Subcutaneous abdominal adipose tissue (tissue), 5 donors: ENCODE measurements at regions not wholly inside any gene's neighbourhood (a gene's known extent, or its start where the extent isn't known, plus 50 kb on each side); places are given as distances from the start of the nearest gene placed in this dataset.

Experiments
- H3K27ac ChIP-seq: one replicate; pipeline ENCODE4 v1.7.0; 2013; ENCODE audit warnings: low read depth, mild to moderate bottlenecking, inconsistent platforms, low read length, moderate library complexity
- H3K27me3 ChIP-seq, 5 donors: one replicate each; pipeline ENCODE4 v1.7.0; 2013; ENCODE audit warnings: low read length in 5 of 5, inconsistent platforms in 1 of 5; ENCODE audit not compliant: control insufficient read depth in 5 of 5, insufficient read depth in 4 of 5
- H3K36me3 ChIP-seq, 5 donors: one replicate each; pipeline ENCODE4 v1.7.0; 2013; ENCODE audit warnings: low read length in 5 of 5; ENCODE audit not compliant: control insufficient read depth in 5 of 5, insufficient read depth in 5 of 5
- H3K4me1 ChIP-seq, 5 donors: one replicate each; pipeline ENCODE4 v1.7.0; 2013; ENCODE audit warnings: low read length in 5 of 5, mild to moderate bottlenecking in 3 of 5, moderate library complexity in 1 of 5; ENCODE audit not compliant: control insufficient read depth in 5 of 5, insufficient read depth in 5 of 5
- H3K4me3 ChIP-seq, 5 donors: one replicate each; pipeline ENCODE4 v1.7.0; 2013; ENCODE audit warnings: low read length in 5 of 5, low read depth in 1 of 5
- H3K9ac ChIP-seq, 5 donors: one replicate each; pipeline ENCODE4 v1.7.0; 2013; ENCODE audit warnings: low read length in 5 of 5, mild to moderate bottlenecking in 4 of 5, moderate library complexity in 3 of 5
- H3K9me3 ChIP-seq, 5 donors: one replicate each; pipeline ENCODE4 v1.7.0; 2013; ENCODE audit warnings: low read length in 5 of 5; ENCODE audit not compliant: control insufficient read depth in 5 of 5
- donor health status: healthy.
- donor health status: healthy.
- donor health status: healthy.
- donor health status: healthy.
- donor health status: healthy.

- peaks cover 0 to 6% (median 2%) of the 10 kb centered on the region in 5 donors for H3K9me3 ChIP-seq
- H3K27me3 ChIP-seq: no peaks in the 10 kb centered on the region
- no peaks in the 10 kb centered on the region for H3K36me3 ChIP-seq
- no peak overlapping the region for H3K27ac ChIP-seq
- no peak overlapping the region for H3K4me3 ChIP-seq
- H3K4me1 ChIP-seq: no peaks in the 10 kb centered on the region
- H3K9ac ChIP-seq: no peak overlapping the region
Observed at GRCh38 chr17:71422968-71423367, 697.9 kb upstream of the SOX9 start.

- no peak overlapping the region for H3K9ac ChIP-seq
- H3K36me3 ChIP-seq: no peaks in the 10 kb centered on the region
- H3K9me3 ChIP-seq: peaks cover 0 to 9% (median 2%) of the 10 kb centered on the region in 5 donors
- H3K27ac ChIP-seq: no peak overlapping the region
- no peaks in the 10 kb centered on the region for H3K4me1 ChIP-seq
- H3K27me3 ChIP-seq: no peaks in the 10 kb centered on the region
- H3K4me3 ChIP-seq: no peak overlapping the region
Observed at GRCh38 chr17:71423871-71424546, 696.8 kb upstream of the SOX9 start.

DNA sequence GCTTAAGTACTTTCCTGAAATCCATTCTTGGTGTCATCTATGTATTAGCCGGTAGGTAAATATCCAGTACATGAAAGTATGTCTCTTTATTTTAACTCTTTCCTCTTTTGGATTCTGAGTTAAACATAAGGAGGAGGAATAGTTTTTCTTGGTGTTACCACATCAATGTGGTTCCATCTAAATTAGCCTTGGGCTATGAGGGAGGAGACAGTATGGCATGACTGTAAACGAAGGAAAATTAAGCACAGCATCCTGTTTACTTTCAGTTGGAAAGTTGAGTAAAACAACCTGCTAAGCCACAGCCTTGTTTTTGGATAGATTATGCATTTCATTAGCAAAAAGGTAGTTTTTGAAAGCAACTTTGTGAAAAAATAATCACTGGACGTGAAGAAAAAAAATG, 693.0 kb upstream of the SOX9 start:
- no peaks in the 10 kb centered on the region for H3K27me3 ChIP-seq
- no peak overlapping the region for H3K9ac ChIP-seq
- no peaks in the 10 kb centered on the region for H3K36me3 ChIP-seq
- H3K4me1 ChIP-seq: no peaks in the 10 kb centered on the region
- H3K9me3 ChIP-seq: peaks cover 0 to 11% (median 6%) of the 10 kb centered on the region in 5 donors
- no peak overlapping the region for H3K27ac ChIP-seq
- no peak overlapping the region for H3K4me3 ChIP-seq

- H3K9ac ChIP-seq: no peak overlapping the region
- H3K27me3 ChIP-seq: no peaks in the 10 kb centered on the region
- H3K36me3 ChIP-seq: no peaks in the 10 kb centered on the region
- H3K4me3 ChIP-seq: no peak overlapping the region
- peaks cover 0 to 7% (median 0%) of the 10 kb centered on the region in 5 donors for H3K9me3 ChIP-seq
- H3K4me1 ChIP-seq: no peaks in the 10 kb centered on the region
- H3K27ac ChIP-seq: no peak overlapping the region
Observed at GRCh38 chr17:71428897-71429296, 691.9 kb upstream of the SOX9 start.

DNA sequence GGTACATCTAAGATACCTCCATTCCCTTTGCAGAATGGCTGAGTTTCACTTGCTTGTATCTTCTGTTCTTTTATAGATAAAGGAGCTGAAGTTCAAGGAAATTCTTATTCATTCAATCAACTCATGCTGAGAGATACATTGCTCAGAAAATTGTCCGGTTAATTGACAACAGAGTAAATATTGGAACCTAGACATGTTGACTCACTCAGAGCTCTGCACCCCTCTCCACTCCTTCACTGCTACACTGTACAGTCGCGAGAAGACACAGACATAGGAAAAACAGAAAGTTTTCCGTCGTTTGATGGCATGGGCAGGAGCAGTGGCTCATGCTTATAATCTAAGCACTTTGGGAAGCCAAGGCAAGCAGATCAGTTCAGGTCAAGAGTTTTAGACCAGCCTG, 690.5 kb upstream of the SOX9 start:
- H3K27me3 ChIP-seq: no peaks in the 10 kb centered on the region
- no peak overlapping the region for H3K9ac ChIP-seq
- no peaks in the 10 kb centered on the region for H3K4me1 ChIP-seq
- H3K36me3 ChIP-seq: no peaks in the 10 kb centered on the region
- no peak overlapping the region for H3K27ac ChIP-seq
- H3K4me3 ChIP-seq: no peak overlapping the region
- H3K9me3 ChIP-seq: peaks cover 0 to 7% (median 0%) of the 10 kb centered on the region in 5 donors

DNA sequence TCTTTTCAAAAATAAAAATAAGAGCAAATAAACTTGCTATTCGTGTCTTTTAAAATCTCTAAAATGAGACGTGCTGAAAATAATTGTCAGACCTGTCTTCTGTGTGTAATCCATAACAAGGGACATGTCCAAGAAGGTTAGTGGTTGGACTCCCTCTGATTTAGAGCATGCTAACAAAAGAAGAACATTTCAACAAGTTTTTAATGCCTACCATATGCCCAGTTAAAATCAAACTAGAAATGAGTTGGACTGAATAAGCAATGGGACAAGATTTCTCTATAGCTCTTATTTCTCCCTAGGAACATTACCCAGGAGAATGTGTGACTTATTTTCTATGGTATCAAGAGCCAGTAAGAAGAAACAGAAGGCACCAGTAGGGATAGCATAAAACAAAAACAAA, 689.7 kb upstream of the SOX9 start:
- no peak overlapping the region for H3K9ac ChIP-seq
- H3K4me3 ChIP-seq: no peak overlapping the region
- H3K27ac ChIP-seq: no peak overlapping the region
- H3K4me1 ChIP-seq: no peaks in the 10 kb centered on the region
- H3K9me3 ChIP-seq: peaks cover 0 to 7% (median 0%) of the 10 kb centered on the region in 5 donors
- H3K27me3 ChIP-seq: no peaks in the 10 kb centered on the region
- H3K36me3 ChIP-seq: no peaks in the 10 kb centered on the region

- no peak overlapping the region for H3K27ac ChIP-seq
- H3K9ac ChIP-seq: no peak overlapping the region
- no peaks in the 10 kb centered on the region for H3K36me3 ChIP-seq
- no peaks in the 10 kb centered on the region for H3K4me1 ChIP-seq
- no peak overlapping the region for H3K4me3 ChIP-seq
- H3K9me3 ChIP-seq: peaks cover 0 to 7% (median 0%) of the 10 kb centered on the region in 5 donors
- no peaks in the 10 kb centered on the region for H3K27me3 ChIP-seq
Observed at GRCh38 chr17:71432378-71433315, 688.2 kb upstream of the SOX9 start.

DNA sequence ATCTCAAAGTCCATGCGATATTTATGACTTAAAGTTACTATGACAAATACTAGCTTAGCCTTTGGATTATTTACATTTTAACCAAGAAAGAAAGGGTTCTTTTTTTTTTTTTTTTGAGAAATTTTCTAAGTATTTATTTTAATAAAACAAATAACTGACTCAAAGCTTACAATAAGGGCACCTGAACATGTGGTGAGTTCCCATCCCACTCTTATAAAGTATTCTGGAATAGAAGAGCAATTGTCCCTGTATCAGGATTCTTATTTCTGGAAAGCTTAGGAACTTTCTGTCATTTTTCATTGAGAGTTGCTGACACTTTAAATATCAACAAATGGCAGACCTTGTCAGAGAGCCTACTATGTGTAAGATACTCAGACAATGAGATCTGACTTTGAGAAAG, 686.1 kb upstream of the SOX9 start:
- H3K9ac ChIP-seq: no peak overlapping the region
- no peak overlapping the region for H3K27ac ChIP-seq
- no peaks in the 10 kb centered on the region for H3K27me3 ChIP-seq
- no peaks in the 10 kb centered on the region for H3K4me1 ChIP-seq
- no peak overlapping the region for H3K4me3 ChIP-seq
- H3K36me3 ChIP-seq: no peaks in the 10 kb centered on the region
- H3K9me3 ChIP-seq: no peaks in the 10 kb centered on the region

- Histone ChIP-seq H3K4me3 (no peak overlapping the region), H3K9me3 (no peaks in the 10 kb centered on the region), H3K27me3 (no peaks in the 10 kb centered on the region)
Observed at GRCh38 chr17:71436479-71436878, 684.3 kb upstream of the SOX9 start.

GRCh38 chr17:71437166-71437565, 683.7 kb upstream of the SOX9 start:
- no peaks in the 10 kb centered on the region for H3K27me3 ChIP-seq
- no peak overlapping the region for H3K27ac ChIP-seq
- H3K36me3 ChIP-seq: no peaks in the 10 kb centered on the region
- no peaks in the 10 kb centered on the region for H3K9me3 ChIP-seq
- no peaks in the 10 kb centered on the region for H3K4me1 ChIP-seq
- H3K9ac ChIP-seq: no peak overlapping the region
- H3K4me3 ChIP-seq: no peak overlapping the region

More at GRCh38 chr17:71436479-71436878, 684.3 kb upstream of the SOX9 start:
- H3K9ac ChIP-seq: no peak overlapping the region
- H3K4me1 ChIP-seq: no peaks in the 10 kb centered on the region
- no peak overlapping the region for H3K27ac ChIP-seq
- H3K36me3 ChIP-seq: no peaks in the 10 kb centered on the region
